GM21737 (cell line): ENCODE measurements at regions not wholly inside any gene's neighbourhood (a gene's known extent, or its start where the extent isn't known, plus 50 kb on each side); places are given as distances from the start of the nearest gene placed in this dataset.

Experiments
- ATAC-seq: cut with Tn5 transposase; IDR thresholded peaks from one replicate; pipeline ENCODE4 v1.9.1; 2021; ENCODE audit warnings: mild to moderate bottlenecking, moderate library complexity; ENCODE audit not compliant: unreplicated experiment

DNA sequence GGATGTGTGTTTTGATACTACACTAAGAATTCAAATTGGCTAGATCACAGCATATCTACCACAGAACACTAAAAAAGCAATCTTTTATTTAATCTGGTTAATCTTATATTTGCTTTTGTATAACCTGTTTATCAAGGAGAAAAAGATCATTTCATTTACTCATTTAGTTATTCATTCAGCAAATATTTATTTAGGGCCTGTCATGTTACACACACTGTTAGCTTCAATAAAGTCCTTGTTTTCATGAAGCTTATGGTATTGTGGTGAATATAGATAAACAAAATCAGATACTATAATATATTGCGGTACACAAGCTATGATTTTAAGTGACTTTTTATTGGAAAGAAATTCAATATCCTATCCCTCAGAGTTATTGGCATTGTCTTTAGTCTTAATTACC lies 350.8 kb downstream of the LRFN5 start:
- no peak for ATAC-seq
